ENCODE measurements at regions not wholly inside any gene's neighbourhood (a gene's known extent, or its start where the extent isn't known, plus 50 kb on each side); places are given as distances from the start of the nearest gene placed in this dataset.

DNA sequence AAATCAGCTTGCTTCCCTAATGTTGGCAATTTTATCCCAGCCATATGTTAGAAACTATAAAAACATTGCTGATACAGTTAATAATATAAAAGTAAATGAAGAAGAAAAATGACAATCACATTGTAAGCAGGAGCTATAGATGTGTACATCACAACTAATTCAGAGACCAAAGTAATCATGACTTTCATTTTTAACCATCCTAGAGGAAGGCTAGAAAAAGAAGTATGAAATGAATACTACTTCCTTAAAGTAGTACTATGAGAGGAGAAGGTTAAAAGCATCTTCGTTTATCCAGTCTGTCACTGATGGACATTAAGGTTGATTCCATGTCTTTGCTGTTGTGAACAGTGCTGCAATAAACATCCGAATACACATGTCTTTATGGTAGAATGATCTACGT, 135.5 kb downstream of the IRS2 start:
- TF ChIP-seq, protein P1, sequence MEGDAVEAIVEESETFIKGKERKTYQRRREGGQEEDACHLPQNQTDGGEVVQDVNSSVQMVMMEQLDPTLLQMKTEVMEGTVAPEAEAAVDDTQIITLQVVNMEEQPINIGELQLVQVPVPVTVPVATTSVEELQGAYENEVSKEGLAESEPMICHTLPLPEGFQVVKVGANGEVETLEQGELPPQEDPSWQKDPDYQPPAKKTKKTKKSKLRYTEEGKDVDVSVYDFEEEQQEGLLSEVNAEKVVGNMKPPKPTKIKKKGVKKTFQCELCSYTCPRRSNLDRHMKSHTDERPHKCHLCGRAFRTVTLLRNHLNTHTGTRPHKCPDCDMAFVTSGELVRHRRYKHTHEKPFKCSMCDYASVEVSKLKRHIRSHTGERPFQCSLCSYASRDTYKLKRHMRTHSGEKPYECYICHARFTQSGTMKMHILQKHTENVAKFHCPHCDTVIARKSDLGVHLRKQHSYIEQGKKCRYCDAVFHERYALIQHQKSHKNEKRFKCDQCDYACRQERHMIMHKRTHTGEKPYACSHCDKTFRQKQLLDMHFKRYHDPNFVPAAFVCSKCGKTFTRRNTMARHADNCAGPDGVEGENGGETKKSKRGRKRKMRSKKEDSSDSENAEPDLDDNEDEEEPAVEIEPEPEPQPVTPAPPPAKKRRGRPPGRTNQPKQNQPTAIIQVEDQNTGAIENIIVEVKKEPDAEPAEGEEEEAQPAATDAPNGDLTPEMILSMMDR (IDR thresholded peaks at IDR 0.05): no peak
- TF ChIP-seq POLR2A (IDR thresholded peaks at IDR 0.05) (no peak), EP300 (IDR thresholded peaks at IDR 0.05) (no peak), POLR2AphosphoS5 (IDR thresholded peaks at IDR 0.05) (no peak)

All from gastroesophageal sphincter (tissue), 3 donors.